NCI-H510A (cell line): ENCODE measurements at regions not wholly inside any gene's neighbourhood (a gene's known extent, or its start where the extent isn't known, plus 50 kb on each side); places are given as distances from the start of the nearest gene placed in this dataset.
"Not testable (repeated sequence)": the region's sequence is repeated elsewhere in the genome, so short reads cannot be mapped to it uniquely, and the experiment has no call there.

Experiments
- DNase-seq: peaks from one replicate; lab custom pipeline; 2025; lab: John Stamatoyannopoulos, UW

- no peak for DNase-seq
These were observed 97.9 kb downstream of the DLEU7 start for GRCh38 chr13:50745542-50746115.

GRCh38 chr13:50747737-50748350 lies 95.6 kb downstream of the DLEU7 start:
- DNase-seq: no peak

GRCh38 chr13:50753221-50753620 lies 90.3 kb downstream of the DLEU7 start:
- not testable (repeated sequence) for DNase-seq

- DNase-seq: peak; percentile 47
These were observed 87.4 kb downstream of the DLEU7 start for GRCh38 chr13:50755862-50756685.

DNA sequence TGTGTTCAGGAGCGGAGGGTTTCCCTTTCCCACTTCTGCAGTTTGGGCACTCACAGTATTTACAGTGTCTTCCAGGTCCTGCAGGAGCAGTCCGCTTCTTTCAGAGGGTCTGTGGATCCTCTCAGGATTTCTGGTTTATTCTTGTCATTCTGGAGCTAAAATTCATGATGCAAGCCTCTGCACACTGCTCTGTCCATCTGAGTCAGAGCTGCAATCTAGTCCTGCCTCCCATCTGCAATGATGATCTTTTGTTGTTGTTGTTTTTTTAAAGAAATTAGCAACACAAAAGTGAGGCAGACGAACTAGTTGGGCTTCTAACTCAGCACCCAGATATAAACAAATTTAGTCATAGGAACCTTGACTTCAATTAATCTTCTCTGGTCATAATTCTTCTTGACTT lies 86.5 kb downstream of the DLEU7 start:
- DNase-seq: no peak

- DNase-seq: no peak
These were observed 84.7 kb downstream of the DLEU7 start for GRCh38 chr13:50758796-50759195.

DNA sequence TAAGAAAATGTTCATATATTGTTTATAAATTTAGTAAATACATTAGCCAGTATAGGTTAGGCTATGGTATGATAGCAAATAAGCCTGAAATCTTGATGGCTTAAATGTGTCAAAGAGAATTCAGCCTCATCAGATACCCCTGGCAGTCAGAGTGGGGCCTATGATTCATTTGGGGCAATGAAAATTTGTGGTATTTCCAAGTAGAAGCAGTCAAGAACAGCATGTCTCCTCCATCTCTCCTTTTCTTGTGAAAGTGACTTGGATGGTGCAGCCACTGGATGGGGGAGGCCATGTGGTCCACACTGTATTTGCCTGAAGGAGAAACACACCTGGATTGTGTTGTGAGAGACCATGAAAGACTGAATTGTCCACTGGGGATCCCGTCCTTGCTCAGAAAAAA lies 82.7 kb downstream of the DLEU7 start:
- DNase-seq: no peak

GRCh38 chr13:50761406-50761805 lies 82.1 kb downstream of the DLEU7 start:
- no peak for DNase-seq

GRCh38 chr13:50762969-50763567 lies 80.4 kb downstream of the DLEU7 start:
- DNase-seq: no peak

- DNase-seq: no peak
These were observed 77.5 kb downstream of the DLEU7 start for GRCh38 chr13:50766013-50766412.

DNA sequence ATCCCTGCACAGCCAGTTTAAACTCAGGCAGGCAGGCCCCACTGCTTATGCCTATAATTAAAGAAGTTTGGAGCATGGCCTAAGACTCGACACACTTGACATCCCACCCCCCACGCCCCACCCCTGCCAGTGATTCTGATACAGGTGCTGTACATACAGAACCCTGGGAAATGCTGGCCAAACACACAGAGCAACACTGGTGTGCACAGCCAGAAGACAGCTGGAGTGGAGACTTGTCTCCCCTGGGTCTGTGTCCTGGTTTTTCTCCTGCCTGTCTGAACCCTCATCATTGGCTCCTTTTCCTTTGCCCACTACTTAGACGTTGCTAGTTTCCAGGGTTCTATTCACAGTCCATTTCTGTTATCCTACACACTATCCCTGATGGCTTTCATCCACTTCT lies 76.8 kb downstream of the DLEU7 start:
- DNase-seq: no peak

DNA sequence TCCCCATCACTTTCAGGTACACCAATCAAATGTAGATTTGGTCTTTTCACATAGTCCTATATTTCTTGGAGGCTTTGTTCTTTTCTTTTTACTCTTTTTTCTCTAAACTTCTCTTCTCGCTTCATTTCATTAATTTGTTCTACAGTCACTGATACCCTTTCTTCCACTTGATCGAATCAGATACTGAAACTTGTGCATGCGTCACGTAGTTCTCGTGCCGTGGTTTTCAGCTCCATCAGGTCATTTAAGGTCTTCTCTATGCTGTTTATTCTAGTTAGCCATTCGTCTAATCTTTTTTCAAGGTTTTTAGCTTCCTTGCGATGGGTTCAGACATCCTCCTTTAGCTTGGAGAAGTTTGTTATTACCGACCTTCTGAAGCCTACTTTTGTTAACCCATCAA lies 70.6 kb downstream of the DLEU7 start:
- DNase-seq: not testable (repeated sequence)
